Dermis microvascular lymphatic vessel endothelial cell (primary cell): ENCODE measurements at regions not wholly inside any gene's neighbourhood (a gene's known extent, or its start where the extent isn't known, plus 50 kb on each side); places are given as distances from the start of the nearest gene placed in this dataset.
"Not testable (repeated sequence)": the region's sequence is repeated elsewhere in the genome, so short reads cannot be mapped to it uniquely, and the experiment has no call there.

Experiments
- DNase-seq, 2 donors: peaks; one replicate each; pipeline versions ENCODE4 v3.0.0 to v3.0.0-alpha.2; 2010; ENCODE audit warnings: low read depth in 2 of 2

DNA sequence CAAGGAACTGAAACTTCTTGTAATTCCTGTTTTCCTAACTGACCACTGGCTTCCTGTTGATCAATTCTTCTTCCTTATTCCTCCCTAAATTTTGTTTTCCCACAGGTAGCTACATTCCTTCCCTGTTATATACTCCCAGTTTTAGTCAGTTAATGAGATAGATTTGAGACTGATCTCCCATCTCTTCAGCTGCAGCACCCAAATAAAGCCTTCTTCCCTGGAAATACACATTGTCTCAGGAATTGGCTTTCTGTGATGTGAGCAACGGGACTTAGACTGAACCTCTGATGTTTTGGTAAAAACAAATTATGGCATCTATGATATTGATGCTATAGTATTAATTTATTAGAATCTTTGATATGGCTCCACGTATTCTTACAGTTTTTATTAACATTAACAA lies 617.3 kb upstream of the ST8SIA4 start:
- no peak for DNase-seq

DNA sequence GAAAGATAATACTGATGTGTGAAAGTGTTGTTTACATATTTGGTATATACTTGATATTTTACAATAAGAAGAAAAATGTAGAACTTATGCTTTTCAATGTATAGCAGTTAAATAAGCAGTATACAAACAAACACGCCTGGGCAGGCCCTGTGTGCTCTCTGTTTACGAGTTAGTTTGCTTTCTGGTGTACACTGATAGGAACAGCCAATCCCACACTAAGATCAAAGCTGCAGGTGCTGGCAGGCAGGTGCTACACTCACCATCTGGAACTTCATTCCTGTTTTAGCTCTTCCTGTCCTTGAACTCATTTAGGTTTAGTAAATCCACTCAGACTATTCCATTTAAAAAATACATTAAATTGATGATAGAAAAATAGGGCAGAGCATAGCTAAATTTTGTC lies 614.7 kb upstream of the ST8SIA4 start:
- no peak for DNase-seq

DNA sequence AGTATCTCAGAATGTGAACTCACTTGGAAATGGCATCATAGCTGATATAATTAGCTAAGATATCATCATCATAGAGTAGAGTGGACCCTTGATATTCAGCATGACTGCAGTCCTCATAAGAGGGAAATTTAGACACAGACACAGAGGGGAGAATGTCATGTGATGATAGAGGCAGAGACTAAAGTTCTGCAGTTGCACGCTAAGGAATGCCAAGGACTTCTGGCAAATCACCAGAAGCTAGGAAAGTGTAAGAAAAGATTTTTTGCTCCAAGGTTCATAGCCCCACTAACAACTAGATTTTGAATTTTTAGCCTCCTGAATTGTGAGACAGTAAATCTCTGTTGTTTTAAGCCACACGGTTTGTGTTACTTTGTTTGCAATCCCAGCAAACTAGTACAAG lies 612.6 kb upstream of the ST8SIA4 start:
- DNase-seq, result no peak

DNA sequence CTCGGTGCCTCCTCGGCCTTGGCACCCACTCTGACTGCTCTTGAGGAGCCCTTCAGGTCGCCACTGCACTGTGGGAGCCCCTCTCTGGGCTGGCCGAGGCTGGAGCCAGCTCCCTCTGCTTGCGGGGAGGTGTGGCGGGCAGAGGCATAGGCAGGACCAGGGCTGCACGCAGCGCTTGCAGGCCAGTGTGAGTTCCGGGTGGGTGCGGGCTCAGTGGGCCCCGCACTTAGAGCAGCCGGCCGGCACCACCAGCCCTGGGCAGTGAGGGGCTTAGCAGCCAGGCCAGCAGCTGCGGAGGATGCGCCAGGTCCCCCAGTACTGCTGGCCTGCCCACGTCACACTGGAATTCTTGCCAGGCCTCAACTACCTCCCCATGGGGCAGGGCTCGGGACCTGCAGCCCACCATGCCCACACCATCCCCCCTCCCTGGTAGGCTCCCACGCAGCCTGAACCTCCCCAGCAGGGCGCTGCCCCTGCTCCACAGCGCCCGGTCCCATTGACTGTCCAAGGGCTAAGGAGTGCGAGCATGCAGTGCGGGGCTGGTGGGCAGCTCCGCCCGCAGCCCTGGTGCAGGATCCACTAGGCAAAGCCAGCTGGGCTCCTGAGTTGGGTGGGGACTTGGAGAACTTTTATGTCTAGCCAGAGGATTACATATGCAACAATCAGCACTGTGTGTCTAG lies 602.9 kb upstream of the ST8SIA4 start:
- DNase-seq, result no peak

DNA sequence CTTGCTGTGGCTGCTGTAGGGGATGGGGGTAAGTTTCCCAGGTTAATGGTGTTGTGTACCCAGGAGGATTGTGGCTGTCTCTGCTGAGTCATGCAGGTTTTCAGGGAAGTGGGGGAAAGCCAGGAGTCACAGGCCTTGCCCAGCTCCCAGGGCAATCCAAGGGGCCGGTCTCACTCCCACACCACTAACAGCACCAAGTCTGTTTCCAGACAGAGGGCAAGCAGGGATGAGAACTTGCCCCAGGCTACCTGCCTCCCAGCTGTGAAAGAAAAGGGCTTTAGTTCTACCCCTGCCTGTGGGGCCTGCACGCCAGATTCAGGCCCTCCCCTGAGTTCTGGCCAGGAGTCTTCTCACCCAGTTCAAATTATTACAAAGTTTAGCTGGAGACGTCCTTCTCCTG lies 579.8 kb upstream of the ST8SIA4 start:
- no peak for DNase-seq

DNA sequence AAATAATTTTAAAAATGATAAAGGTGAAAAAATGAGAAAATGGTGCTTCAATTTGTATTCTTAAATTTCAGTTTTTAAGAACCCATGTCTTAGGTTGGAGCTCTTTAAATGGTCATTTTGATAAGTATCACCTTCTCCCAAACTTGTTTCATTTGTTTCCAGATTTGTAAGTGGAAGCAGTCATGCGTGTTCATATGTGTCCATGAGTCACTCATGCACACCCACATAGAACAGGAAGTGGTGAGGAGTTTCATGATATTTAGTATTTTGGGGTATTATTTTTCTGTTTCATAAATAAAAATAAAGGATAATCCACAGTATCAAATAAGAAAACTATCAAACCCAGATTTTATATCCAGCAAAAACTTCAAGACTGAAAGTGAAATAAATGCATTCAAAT lies 570.4 kb upstream of the ST8SIA4 start:
- DNase-seq, result no peak

DNA sequence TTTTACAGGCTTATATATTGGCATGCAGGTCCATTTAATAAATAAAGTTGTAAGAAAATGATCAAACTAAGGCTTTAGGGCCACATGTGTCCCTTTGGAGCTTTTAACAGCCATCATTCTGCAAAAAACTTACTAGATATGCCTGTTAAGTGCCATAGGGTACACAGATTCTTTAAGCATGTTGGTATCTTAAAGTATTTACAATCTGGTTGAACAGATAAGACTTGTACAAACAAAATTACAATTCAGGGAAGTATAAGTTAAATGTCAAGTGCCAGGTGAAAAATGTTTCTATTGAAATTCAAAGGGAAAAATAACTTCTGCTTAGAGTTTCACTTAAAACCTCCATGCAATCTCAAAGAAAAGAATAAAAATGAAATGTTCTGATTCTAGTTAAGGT lies 558.4 kb upstream of the ST8SIA4 start:
- DNase-seq, result peak in 1 of 2 donors; percentile 11

DNA sequence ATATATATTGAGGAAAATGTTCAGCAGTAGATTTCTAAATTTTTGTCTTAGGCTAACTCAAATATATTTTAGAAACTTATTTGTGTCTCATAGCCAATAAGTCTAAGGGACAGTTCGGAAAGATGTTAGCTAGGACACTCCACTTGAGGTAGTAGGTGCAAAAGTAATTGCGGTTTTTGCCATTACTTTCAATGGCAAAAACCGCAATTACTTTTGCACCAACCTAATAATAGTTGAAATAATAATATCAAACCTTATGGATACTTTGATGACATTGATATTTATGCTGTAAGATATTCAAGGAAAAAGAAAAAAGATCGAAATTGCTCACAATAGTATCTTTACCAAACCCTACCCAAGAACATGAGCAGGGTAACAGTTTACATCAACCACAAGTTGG lies 555.5 kb upstream of the ST8SIA4 start:
- DNase-seq, result no peak

DNA sequence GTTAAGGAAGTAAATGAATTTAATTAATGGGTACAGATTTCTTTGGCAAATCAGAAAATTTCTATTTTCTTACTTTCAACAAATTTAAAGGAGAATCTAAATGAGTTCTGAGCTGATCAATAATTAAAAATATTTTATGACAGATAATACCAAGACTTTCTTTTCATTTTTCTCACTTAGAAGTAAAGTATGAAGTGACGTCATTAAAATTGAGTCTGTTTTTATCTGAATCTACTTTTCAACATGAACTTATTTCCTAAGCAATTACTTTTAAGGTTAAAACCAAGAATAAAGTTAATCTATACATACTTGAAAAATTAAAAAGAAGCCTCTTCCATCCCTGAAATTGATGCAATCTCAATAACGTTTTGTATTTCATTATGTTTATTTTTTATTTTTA lies 552.8 kb upstream of the ST8SIA4 start:
- no peak for DNase-seq

DNA sequence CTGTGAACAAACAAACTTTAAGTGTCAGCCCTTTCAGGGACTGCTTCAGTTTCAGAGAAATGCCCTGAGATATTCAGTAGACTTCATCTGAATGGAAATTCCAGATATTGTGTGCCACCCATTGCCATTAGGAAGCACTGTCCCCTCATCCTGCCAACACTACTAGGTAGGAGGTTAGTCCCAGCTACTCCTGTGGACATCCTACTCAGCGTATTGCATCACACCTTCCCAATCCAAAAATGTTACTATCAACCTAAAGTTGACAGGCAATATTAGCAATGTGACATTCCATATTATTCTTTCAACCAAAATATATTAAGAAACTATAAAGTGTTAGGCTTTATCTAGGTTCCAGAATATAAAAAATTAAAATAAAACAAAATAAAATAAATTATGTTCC lies 552.0 kb upstream of the ST8SIA4 start:
- no peak for DNase-seq

DNA sequence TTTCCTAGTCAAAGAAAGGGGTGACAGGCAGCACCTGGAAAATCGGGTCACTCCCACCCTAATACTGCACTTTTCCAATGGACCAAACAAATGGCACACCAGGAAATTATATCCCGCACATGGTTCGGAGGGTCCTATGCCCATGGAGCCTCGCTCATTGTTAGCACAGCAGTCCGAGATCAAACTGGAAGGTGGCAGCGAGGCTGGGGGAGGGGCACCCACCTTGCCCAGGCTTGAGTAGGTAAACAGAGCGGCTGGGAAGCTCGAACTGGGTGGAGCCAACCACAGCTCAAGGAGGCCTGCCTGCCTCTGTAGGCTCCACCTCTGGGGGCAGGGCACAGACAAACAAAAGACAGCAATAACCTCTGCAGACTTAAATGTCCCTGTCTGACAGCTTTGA lies 539.2 kb upstream of the ST8SIA4 start:
- DNase-seq, result not testable (repeated sequence)

DNA sequence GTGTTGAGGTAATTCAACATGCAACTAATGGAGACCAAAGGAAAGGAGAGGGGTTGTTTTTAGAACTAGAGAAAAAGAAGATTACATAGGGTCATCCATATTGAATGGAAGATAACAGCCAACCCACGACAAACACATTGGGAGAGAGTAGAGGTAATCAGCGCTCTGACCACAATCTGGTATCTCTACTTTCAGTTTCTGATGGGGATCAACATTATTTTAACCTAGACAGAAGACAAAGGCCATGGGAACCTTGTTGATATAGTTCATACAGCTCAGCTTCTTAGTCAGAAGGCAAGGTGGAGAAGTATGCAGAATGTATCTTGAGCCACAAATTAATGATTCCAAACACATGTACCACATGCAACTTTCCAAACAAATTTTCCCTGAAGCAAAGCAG lies 537.1 kb upstream of the ST8SIA4 start:
- no peak for DNase-seq

DNA sequence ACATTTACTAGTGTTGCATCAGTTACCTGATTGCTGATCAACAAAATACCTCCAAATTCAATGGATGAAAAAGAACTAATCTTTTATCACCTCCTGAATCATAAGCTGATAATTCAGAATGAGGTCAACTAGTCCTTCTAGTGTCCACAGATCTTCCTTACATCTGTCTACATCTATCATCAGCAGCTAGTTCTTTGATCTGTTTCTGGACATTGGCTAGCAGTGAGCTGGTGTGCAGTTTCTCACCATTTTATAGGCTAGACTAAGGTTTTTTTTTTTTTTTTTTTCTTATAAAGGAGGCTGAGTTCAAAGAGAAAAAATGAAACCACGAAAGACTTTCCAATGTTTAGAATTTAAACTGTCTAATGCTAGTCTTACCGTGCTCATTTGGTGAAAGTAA lies 534.3 kb upstream of the ST8SIA4 start:
- DNase-seq, result no peak

DNA sequence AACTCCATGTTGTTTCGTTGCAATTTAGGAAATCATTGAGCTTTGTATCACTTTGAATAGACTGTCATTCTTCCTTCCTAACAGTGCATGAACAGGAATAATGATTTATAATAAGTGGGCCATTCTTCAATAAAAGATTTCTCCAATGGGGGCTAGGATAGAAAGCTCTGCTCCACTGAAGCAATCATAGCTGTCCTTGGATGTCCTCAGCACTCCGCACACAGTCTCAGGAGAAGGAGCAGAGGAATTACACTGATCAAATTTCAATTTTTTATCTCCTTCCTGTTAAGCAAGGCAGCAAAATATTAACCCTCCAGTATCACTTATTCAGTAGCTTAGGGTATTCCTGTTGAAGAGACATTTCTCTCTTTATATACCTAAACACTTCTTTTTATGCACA lies 532.7 kb upstream of the ST8SIA4 start:
- no peak for DNase-seq

DNA sequence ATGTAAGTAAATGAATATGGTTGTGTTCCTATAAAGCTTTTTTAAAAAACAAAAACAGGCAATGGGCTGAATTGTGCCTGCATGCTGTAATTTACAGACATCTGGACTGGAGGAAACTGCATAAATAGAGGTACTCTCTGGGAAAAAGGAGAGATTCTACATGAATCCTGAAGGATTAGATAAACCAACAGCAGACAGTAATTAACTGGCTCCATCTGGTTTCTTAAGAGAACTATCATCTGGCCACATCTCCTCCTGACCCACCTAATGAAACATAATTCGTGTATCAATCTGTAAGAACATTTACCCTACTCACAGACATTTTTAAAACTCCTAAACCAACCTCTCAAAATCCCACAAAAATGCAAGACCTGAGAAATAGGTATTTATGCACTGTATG lies 528.1 kb upstream of the ST8SIA4 start:
- no peak for DNase-seq

DNA sequence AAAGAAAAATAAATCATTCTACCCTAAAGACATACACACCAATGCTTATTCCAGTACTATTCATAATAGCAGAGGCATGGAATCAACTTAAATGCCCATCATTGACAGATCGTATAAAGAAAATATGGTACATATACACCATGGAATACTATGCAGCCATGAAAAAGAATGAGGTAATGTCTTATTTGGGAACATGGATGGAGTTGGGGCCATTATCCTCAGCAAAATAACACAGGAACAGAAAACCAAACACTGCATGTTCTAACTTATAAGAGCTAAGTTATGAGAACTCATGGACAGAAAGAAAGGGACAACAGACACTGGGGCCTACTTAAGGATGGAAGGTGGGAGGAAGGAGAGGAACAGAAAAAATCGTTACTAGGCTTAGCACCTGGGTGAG lies 527.5 kb upstream of the ST8SIA4 start:
- no peak for DNase-seq

DNA sequence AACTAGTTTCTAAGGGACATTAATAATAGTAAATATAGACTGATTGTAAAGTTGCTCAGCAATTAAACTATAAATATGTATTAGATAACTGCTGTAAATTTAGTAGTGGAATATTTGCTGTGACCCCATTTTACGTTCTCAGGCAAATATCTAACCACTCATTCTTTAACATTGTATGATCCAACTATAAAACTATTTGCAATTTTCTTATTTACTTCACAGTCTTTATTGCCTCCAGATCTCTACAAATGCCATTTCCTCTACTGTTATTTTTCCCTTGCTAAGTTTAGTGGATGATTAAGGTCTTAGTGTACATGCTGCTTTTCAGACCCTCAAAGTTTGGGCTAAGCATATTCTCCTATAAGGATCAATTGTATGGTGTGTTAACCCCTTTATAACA lies 526.2 kb upstream of the ST8SIA4 start:
- DNase-seq, result no peak

DNA sequence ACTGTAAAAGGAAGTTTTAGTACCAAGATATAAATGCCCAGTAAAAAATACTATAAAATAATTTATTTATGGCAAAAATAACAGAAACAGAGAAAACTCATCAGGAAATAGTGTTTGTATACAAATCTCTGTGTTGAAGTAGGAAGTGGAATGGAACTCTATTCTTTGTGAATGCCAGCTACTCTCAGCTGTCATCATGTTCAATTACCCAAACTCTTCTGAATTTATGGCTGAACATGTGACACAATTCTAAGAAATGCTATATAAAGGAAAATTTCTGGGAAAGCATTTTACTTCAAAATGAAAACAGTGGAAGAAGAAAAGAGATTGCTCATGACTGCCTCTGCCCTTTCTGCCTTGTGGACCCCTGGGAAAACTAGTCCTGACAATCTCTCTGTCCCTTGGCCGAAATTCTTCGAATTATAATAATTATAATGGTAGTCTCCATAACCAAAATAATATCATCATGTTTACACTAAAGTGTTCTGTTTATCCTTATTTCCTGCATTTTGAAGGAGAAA lies 522.3 kb upstream of the ST8SIA4 start:
- no peak for DNase-seq

DNA sequence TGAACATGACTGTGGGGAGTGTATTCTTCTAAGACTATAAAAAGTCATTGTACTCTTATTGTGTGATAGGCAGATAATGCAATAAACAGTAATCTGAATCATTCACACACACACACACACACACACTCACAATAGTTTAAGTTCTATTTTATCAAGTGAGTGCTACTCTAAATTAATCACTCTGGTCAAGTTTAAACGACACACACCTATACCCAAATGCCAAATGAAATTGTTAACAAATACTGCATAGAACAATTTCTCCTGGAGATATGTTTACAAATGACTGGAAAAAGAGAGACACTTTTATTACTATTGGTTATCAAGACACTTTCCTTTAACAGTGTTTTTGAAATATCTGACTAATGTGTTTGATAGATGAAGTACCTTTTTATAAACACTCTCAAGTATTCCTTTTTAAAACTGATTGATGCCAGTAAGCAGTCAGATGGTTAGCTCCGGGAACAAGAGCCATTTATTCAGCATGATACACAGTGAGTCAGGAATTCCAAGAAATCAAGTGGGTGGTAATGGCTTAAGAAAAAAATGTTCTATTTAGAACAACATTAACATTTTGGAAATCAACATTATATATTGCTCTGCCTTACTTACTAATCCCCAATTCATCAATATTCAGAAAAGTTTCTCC lies 521.6 kb upstream of the ST8SIA4 start:
- no peak for DNase-seq

DNA sequence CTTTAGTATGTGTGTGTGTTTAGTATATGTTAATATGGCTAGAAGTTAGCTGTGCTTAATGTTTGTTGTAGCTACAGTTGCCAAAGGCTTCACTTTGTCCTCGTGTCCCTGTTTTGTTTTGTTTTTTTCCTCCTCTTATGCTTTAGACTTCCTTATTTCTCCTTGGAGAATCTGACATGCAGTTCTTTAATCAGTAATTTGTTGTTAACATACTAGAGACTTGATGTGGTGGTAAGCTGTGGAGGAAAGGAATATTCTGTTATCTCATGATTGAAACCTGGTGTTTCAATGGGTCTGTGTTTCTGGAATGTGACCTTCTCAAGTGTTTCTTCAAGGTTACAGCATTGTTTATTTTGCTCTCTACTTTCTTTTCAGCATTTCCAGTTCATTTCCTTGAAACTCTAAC lies 515.6 kb upstream of the ST8SIA4 start:
- DNase-seq, result peak in 1 of 2 donors; percentile 14

DNA sequence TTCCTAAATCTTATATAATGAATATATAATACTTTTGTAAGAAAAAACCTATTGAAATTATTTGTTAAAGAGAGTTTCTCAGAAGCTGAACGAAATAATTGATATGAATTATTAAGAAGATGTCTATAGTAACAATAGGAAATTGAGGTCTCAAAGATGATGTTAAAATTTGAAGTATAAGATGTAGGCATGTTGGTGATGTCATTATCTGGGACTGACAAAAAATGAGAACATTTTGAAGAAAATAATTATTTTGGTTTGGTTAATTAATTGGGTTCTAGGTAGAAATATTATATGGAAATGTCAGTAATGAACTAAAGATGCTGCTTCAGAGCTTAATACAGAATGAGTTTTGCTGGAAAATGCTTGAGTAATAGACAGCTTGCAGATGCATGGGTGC lies 501.4 kb upstream of the ST8SIA4 start:
- DNase-seq, result no peak

DNA sequence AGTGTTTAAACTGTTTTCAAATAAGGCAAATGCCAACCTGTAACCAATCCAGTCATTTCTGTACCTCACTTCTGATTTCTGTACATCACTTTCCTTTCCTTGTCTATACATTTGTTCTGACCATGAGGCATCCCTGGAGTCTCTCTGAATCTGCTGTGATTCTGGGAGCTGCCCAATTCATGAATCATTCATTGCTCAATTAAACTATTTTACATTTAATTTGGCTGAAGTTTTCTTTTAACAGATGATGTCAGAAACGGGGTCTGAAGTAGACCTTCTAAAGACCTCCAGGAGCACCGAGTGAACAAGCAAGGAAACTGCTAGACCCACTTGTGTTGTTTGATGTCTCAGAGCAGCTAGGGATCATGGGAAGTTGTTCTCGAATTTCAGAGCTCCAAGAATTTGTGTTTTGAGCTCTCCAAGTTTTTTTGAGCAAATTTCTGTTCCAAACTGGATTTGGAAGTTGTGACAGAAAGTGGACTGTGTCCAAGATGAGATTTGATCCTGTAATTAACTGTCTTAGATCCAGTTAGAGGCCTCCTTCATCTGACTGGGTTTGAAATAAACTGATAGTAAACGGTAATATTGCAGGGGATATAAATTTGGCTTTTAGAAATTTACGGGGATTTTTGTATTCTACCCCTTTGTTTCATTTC lies 490.8 kb upstream of the ST8SIA4 start:
- DNase-seq, result no peak
